Skeletal muscle tissue (tissue), 3 donors: ENCODE measurements at regions not wholly inside any gene's neighbourhood (a gene's known extent, or its start where the extent isn't known, plus 50 kb on each side); places are given as distances from the start of the nearest gene placed in this dataset.
"Not testable (repeated sequence)": the region's sequence is repeated elsewhere in the genome, so short reads cannot be mapped to it uniquely, and the experiment has no call there.

Source experiments
- H3K27ac ChIP-seq: one replicate; pipeline ENCODE4 v1.7.0; 2013; ENCODE audit warnings: mild to moderate bottlenecking, low read depth, low read length, inconsistent platforms
- H3K27me3 ChIP-seq, 3 donors: one replicate each; pipeline ENCODE4 v1.7.0; 2013; ENCODE audit warnings: low read length in 3 of 3; ENCODE audit not compliant: control insufficient read depth in 3 of 3, insufficient read depth in 3 of 3
- H3K36me3 ChIP-seq, 3 donors: one replicate each; pipeline ENCODE4 v1.7.0; 2013; ENCODE audit warnings: low read length in 3 of 3; ENCODE audit not compliant: control insufficient read depth in 3 of 3, insufficient read depth in 3 of 3
- H3K4me1 ChIP-seq, 3 donors: one replicate each; pipeline ENCODE4 v1.7.0; 2013; ENCODE audit warnings: low read length in 3 of 3, mild to moderate bottlenecking in 3 of 3; ENCODE audit not compliant: control insufficient read depth in 3 of 3, insufficient read depth in 3 of 3
- H3K4me3 ChIP-seq, 3 donors: one replicate each; pipeline ENCODE4 v1.7.0; 2013; ENCODE audit warnings: low read length in 3 of 3
- H3K9ac ChIP-seq, 3 donors: one replicate each; pipeline ENCODE4 v1.7.0; 2013; ENCODE audit warnings: low read length in 3 of 3, mild to moderate bottlenecking in 3 of 3, moderate library complexity in 2 of 3, low read depth in 1 of 3
- H3K9me3 ChIP-seq, 3 donors: one replicate each; pipeline ENCODE4 v1.7.0; 2013; ENCODE audit warnings: low read length in 3 of 3; ENCODE audit not compliant: control insufficient read depth in 3 of 3
- donor health status: Osteomylitis.

DNA sequence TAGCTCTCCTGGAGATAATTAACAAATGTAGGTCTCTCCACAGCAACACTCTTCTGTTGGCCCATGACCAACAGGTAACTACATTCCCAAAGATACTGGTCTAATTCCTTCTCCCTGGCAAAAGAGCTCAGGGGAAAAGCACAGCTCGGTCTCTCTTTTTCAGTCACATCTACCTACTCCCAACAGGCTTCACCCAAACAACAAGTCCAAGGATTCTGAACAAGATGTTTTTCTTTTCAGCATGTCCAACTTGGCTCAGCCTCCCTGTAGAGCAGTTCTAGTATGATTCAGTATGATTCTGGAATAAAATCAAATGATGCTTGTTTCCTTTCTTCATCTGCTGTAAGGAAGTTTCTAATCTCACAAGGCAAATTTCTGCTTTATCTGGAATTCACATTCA is 1704.8 kb upstream of the PIK3C3 start:
- Histone ChIP-seq H3K4me3 (no peak overlapping the region), H3K36me3 (no peaks in the 10 kb centered on the region), H3K27me3 (no peaks in the 10 kb centered on the region), H3K9ac (no peak overlapping the region), H3K4me1 (no peaks in the 10 kb centered on the region), H3K27ac (no peak overlapping the region), H3K9me3 (no peaks in the 10 kb centered on the region)

DNA sequence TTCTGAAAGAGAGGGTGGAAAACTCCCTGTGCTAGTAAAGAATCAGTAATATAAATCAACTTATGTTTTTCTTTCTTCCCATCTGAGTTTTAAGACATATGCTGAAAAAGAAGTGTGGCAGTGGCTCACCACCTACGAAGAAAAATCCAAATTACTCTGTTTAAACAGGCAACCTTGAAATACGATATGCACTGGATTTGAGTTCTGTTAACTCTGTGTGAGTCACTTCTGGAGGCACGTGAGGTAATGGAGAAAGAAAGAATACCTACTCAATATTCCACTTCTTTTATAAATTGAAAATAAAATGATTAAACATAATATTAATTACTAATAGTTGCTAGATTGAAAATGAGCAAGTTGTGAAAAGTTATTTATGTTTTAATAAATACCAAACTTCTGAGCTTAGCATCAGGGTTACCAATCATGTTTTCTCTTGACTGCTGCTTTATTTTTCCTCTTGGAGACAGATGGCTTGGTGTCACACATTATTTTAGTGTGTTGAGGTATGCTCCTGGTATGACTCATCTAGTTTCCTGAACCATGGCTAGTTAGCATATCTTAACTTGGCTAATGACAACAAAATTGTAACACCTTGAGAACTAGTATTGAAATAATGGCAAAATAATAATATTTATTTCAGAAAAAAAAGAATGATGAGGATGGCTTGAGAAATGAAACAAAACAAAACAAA is 1705.5 kb upstream of the PIK3C3 start:
- Histone ChIP-seq H3K9me3 (no peaks in the 10 kb centered on the region), H3K9ac (no peak overlapping the region), H3K36me3 (no peaks in the 10 kb centered on the region), H3K27ac (no peak overlapping the region), H3K4me3 (no peak overlapping the region), H3K27me3 (no peaks in the 10 kb centered on the region), H3K4me1 (no peaks in the 10 kb centered on the region)

DNA sequence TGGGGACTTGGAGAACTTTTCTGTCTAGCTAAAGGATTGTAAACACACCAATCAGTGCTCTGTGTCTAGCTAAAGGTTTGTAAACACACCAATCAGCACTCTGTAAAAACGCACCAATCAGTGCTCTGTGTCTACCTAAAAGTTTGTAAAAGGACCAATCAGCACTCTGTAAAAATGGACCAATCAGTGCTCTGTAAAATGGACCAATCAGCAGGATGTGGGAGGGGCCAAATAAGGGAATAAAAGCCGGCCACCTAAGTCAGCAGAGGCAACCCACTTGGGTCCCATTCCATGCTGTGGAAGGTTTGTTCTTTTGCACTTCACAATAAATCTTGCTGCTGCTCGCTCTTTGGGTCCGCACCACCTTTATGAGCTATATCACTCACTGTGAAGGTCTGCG is 1709.4 kb upstream of the PIK3C3 start:
- H3K27me3 ChIP-seq, H3K4me3 ChIP-seq, H3K9ac ChIP-seq, H3K9me3 ChIP-seq, H3K27ac ChIP-seq, H3K36me3 ChIP-seq, H3K4me1 ChIP-seq: not testable (repeated sequence)

DNA sequence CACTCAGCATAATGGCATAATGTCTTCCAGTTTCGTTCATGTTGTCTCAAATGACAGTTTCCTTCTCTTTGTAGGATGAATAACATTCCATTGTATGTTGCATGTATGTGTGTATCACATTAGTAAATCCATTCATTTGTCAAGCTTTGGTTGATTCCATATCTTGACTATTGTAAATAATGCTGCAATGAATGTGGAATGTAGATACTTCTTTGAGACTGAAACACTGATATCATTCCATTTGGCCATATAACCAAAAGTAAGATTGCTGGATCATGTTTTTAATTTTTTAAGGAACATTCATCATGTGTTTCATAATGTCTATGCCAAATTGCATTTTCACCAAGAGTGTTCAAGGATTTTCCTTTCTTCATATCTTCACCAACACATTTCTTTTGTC is 1711.4 kb upstream of the PIK3C3 start:
- Histone ChIP-seq H3K9me3 (no peaks in the 10 kb centered on the region), H3K9ac (no peak overlapping the region), H3K27ac (no peak overlapping the region), H3K4me3 (no peak overlapping the region), H3K27me3 (no peaks in the 10 kb centered on the region), H3K36me3 (no peaks in the 10 kb centered on the region), H3K4me1 (no peaks in the 10 kb centered on the region)

DNA sequence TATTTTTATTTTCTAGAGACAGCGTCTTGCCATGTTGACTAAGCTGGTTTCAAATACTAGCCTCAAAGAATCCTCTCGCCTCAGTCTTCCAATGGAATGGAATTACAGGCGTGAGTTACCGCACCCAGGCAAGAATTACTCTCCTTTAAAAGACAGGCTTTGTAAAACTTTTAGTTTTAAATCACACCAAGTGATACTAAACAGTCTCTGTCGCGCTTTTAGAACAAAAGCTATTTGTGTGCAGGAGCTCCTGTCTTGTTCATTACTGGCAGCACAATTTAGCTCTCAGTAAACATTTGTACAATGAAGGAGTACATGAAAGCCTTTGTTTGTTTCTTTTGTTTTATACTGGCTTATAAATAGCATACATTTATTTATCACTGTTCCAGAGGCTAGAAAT is 1719.2 kb upstream of the PIK3C3 start:
- H3K36me3 ChIP-seq = no peaks in the 10 kb centered on the region
- H3K4me1 ChIP-seq = no peaks in the 10 kb centered on the region
- H3K27ac ChIP-seq = no peak overlapping the region
- H3K4me3 ChIP-seq = no peak overlapping the region
- H3K9ac ChIP-seq = no peak overlapping the region
- H3K27me3 ChIP-seq = no peaks in the 10 kb centered on the region
- H3K9me3 ChIP-seq = no peaks in the 10 kb centered on the region

DNA sequence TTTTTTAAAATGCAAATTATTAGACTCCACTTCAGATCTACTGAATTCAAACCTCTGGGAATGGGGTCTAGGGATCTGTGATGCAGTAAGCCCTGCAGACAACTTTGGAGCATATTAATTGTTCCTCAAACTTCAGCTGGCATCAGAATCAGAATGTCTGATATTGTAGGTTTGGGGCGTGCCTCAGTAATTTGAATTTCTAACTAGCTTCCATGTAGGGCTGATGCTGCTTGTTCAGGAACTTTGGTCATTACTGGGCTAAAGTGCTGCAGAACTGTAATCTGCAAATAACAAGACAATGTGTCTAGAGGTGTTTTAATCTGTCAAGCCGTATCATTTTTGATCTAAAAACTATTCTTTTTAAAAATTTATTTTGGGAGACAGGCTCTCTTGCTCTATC is 1719.7 kb upstream of the PIK3C3 start:
- Histone ChIP-seq H3K4me3 (no peak overlapping the region), H3K9ac (no peak overlapping the region), H3K27me3 (no peaks in the 10 kb centered on the region), H3K36me3 (no peaks in the 10 kb centered on the region), H3K9me3 (no peaks in the 10 kb centered on the region), H3K4me1 (no peaks in the 10 kb centered on the region), H3K27ac (no peak overlapping the region)

DNA sequence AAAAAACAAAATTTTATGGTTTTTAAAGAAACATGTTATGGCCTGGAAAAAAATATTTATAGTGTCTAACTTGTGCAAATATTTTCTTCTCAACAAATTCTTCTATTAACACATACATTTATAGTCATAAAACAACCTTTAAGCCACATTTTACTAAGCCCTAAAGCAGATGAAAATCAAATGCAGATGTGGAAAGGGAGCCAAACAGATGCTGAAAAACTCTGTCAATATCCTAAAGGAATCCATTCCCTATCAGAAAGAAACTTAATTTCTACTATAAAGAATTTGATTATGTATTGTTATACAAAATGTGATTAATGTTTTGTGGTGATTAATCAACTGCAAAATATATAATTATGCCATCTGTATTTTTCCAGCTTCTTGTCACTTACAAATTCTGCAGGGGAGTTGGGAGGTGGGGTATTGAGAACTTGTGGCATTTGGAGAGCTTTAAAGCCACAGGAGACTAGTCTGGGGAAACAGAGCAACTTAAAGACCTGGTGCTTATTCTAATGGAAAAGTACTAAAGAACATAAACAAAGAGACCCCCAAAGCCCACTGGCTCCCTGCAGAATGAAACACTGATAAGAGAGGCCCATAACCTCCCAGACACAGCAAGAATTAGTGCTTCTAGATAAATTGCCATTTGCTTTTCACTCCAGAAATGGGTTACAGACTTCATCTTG is 1721.0 kb upstream of the PIK3C3 start:
- Histone ChIP-seq H3K27ac (no peak overlapping the region), H3K36me3 (no peaks in the 10 kb centered on the region), H3K9ac (no peak overlapping the region), H3K9me3 (peaks cover 0 to 2% (median 0%) of the 10 kb centered on the region in 3 donors), H3K4me1 (no peaks in the 10 kb centered on the region), H3K27me3 (no peaks in the 10 kb centered on the region), H3K4me3 (no peak overlapping the region)

DNA sequence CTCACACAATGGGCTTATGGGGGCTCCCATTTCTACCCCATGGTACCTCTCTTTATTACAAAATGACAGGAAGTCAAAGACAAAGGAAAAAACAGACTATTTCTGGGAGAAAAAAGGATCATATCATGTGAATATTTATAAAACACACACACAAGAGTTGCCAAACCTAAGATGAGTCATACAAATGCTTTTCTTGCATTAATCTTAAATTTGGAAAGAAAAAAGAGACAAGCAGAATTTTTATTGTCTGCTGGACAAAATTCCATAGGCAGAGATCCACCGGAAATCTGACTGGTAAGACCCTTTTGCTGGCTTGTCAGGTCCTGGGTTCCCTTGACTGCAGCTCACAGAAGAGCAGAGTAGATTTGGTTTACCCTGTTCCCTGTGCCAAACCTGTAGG is 1732.3 kb upstream of the PIK3C3 start:
- Histone ChIP-seq H3K9ac (no peak overlapping the region), H3K27me3 (no peaks in the 10 kb centered on the region), H3K27ac (no peak overlapping the region), H3K9me3 (no peaks in the 10 kb centered on the region), H3K4me3 (no peak overlapping the region), H3K36me3 (no peaks in the 10 kb centered on the region), H3K4me1 (no peaks in the 10 kb centered on the region)

DNA sequence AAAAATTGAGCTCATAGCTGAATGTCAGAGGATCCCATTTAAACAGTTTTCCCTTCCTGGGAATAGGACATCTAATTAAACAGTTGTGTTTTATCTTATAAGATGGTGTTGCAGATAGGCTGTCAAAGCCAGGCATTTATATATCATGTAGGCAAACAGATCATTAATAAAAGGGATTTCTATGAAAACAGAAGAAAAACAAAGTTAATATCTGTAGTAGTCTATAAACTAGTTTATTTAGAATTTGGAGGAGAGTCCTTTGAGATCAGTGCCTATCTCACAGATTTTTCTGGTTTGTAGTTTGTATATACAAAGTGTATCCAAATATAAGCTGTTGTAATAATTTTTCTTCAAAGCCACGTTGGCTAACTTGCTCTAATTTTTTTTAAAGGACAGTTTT is 1738.2 kb upstream of the PIK3C3 start:
- H3K27ac ChIP-seq = no peak overlapping the region
- no peak overlapping the region for H3K4me3 ChIP-seq
- no peaks in the 10 kb centered on the region for H3K27me3 ChIP-seq
- no peak overlapping the region for H3K9ac ChIP-seq
- H3K9me3 ChIP-seq = no peaks in the 10 kb centered on the region
- no peaks in the 10 kb centered on the region for H3K36me3 ChIP-seq
- H3K4me1 ChIP-seq = no peaks in the 10 kb centered on the region

DNA sequence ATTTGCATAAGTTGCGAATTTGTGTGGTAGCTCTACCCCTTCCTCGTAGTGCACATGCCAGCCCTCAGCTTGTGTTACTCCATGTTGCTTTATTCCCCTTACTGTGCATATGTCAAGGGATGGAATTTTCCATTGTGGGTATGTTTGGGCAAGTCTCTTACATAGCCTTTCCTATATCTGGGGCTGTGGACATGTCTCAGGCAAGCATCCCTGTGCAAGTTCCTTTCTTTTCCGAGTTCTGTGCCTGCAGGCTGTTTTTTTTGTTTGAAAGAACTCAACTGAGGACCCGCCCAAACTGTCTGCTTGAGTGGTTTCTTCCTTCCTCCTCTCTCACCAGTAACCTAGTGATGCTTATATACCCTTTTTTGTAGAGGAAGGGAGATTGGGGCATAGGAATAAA is 1739.1 kb upstream of the PIK3C3 start:
- Histone ChIP-seq H3K27me3 (no peaks in the 10 kb centered on the region), H3K9ac (no peak overlapping the region), H3K36me3 (no peaks in the 10 kb centered on the region), H3K4me3 (no peak overlapping the region), H3K9me3 (no peaks in the 10 kb centered on the region), H3K27ac (no peak overlapping the region), H3K4me1 (no peaks in the 10 kb centered on the region)
